ENCODE measurements at regions not wholly inside any gene's neighbourhood (a gene's known extent, or its start where the extent isn't known, plus 50 kb on each side); places are given as distances from the start of the nearest gene placed in this dataset.

DNA sequence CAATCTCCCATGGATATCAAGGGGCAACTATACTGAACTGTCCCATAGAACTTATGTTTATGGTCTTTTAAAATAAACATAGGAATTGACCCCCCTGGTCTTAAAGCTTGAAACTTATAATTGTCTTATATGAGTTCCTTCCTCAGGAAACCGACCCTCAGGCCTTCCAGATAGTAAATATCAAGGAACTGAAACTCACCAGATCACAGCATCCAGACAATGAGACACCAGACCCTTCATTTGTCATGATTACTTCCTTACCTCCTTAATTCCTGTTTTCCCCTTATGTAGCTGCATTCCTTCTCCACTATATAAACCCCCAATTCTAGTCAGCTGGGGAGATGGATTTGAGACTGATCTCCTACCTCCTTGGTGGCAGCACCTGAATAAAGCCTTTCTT lies 94.8 kb upstream of the GRPR start:
- Histone ChIP-seq H3K4me3 (replicated peaks in 1 of 3; ENCODE audit: insufficient read depth in 1 of 3, low read depth in 1 of 3, low read length in 3 of 3) (no peak overlapping the region), H3K9me3 (replicated peaks; ENCODE audit: control insufficient read depth, insufficient read depth, low read length) (no peaks in the 10 kb centered on the region), H3K79me2 (ENCODE audit: control insufficient read depth, insufficient read depth, low read length) (no peaks in the 10 kb centered on the region), H2AFZ (ENCODE audit: low read depth, low read length) (no peak overlapping the region), H3K27ac (ENCODE audit: insufficient read depth, low read depth, low read length) (no peak overlapping the region), H3K4me1 (ENCODE audit: control insufficient read depth, extremely low read depth, insufficient read depth, low read length) (no peaks in the 10 kb centered on the region), H3K36me3 (ENCODE audit: control insufficient read depth in 2 of 2, extremely low read depth in 1 of 2, insufficient read depth in 2 of 2, low read length in 2 of 2) (no peaks in the 10 kb centered on the region), H4K20me1 (replicated peaks; ENCODE audit: control insufficient read depth, extremely low read depth, insufficient read depth, low read length) (no peaks in the 10 kb centered on the region), H3K27me3 (ENCODE audit: control insufficient read depth in 2 of 2, insufficient read depth in 2 of 2, low read length in 2 of 2) (no peaks in the 10 kb centered on the region), H3K9me1 (replicated peaks; ENCODE audit: control insufficient read depth, extremely low read depth, insufficient read depth, low read length) (no peaks in the 10 kb centered on the region), H3K4me2 (ENCODE audit: insufficient read depth, low read length) (no peak overlapping the region), H3K9ac (replicated peaks; ENCODE audit: extremely low read depth, insufficient read depth, low read length) (no peak overlapping the region)
- dilution Hi-C loops (cut with MboI; ENCODE audit: extremely low pct_ligation_motif_present, low sequenced_read_pairs): no loop called here
- intact Hi-C loops (cut with micrococcal nuclease): no loop called here
- ChIA-PET CTCF (no interaction called here), POLR2A (no interaction called here)
- DNase-seq (ENCODE audit: low read depth, low spot score): no peak
- no peak for TF ChIP-seq MYC (IDR thresholded peaks at IDR 0.05; ENCODE audit: low read depth, low read length)
- no peak for TF ChIP-seq JUN (IDR thresholded peaks at IDR 0.05; ENCODE audit: borderline replicate concordance, insufficient read depth, insufficient read length, low read depth)
- no peak for TF ChIP-seq CTCF (IDR thresholded peaks at IDR 0.05; ENCODE audit: extremely low read depth in 1 of 2, insufficient read depth in 1 of 2, low read depth in 1 of 2, low read length in 2 of 2)
- TF ChIP-seq GATA2 (IDR thresholded peaks at IDR 0.05; ENCODE audit: insufficient read depth, insufficient read length, low read depth, low read length): no peak
- TF ChIP-seq, protein P1, sequence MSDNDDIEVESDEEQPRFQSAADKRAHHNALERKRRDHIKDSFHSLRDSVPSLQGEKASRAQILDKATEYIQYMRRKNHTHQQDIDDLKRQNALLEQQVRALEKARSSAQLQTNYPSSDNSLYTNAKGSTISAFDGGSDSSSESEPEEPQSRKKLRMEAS (IDR thresholded peaks at IDR 0.05; ENCODE audit: insufficient read depth, insufficient read length): no peak
- TF ChIP-seq EZH2 (IDR thresholded peaks at IDR 0.05; ENCODE audit: borderline replicate concordance, low read depth, low read length, severe bottlenecking): no peak
- no peak for TF ChIP-seq FOS (IDR thresholded peaks at IDR 0.05; ENCODE audit: borderline replicate concordance, insufficient read depth, low read length)
- TF ChIP-seq POLR2A (IDR thresholded peaks at IDR 0.05; ENCODE audit: low read depth, low read length): no peak
- TF ChIP-seq POLR2AphosphoS5 (IDR thresholded peaks at IDR 0.05; ENCODE audit: insufficient read depth, low read depth, low read length): no peak
- FAIRE-seq: no peak
- no TSS peak for BruUV-seq (replicated peaks)
